ENCODE measurements at regions not wholly inside any gene's neighbourhood (a gene's known extent, or its start where the extent isn't known, plus 50 kb on each side); places are given as distances from the start of the nearest gene placed in this dataset.

DNA sequence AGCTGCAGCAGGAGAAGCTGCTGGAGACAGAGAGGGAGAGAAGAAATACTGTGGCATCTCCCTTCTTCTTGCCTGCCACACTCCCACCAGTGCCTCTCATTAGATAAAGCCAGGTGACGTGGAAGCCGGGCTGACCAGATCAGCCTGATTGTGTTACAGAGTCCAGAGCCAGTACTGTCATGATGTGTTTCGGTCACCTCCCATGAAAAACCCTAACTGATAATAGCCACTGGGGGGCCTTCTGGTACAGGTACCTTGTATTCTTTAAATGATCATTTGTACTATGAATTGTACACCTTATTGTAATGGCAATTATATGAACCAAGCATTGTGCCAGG, 125.8 kb upstream of the TMEM108 start:
- TF ChIP-seq EP300 (IDR thresholded peaks at IDR 0.05) (no peak), POLR2A (IDR thresholded peaks at IDR 0.05) (no peak), POLR2AphosphoS5 (IDR thresholded peaks at IDR 0.05) (no peak)
- TF ChIP-seq, protein P1, sequence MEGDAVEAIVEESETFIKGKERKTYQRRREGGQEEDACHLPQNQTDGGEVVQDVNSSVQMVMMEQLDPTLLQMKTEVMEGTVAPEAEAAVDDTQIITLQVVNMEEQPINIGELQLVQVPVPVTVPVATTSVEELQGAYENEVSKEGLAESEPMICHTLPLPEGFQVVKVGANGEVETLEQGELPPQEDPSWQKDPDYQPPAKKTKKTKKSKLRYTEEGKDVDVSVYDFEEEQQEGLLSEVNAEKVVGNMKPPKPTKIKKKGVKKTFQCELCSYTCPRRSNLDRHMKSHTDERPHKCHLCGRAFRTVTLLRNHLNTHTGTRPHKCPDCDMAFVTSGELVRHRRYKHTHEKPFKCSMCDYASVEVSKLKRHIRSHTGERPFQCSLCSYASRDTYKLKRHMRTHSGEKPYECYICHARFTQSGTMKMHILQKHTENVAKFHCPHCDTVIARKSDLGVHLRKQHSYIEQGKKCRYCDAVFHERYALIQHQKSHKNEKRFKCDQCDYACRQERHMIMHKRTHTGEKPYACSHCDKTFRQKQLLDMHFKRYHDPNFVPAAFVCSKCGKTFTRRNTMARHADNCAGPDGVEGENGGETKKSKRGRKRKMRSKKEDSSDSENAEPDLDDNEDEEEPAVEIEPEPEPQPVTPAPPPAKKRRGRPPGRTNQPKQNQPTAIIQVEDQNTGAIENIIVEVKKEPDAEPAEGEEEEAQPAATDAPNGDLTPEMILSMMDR (IDR thresholded peaks at IDR 0.05), result no peak
- DNase-seq (no peak), ATAC-seq (ENCODE audit: low FRiP score in 2 of 2) (no peak)
- 93 to 97% methylated on average over 3 of the region's 3 CpGs for WGBS, 2 donors
- Histone ChIP-seq H3K36me3 (no peaks in the 10 kb centered on the region), H3K4me3 (no peak overlapping the region), H3K27me3 (no peaks in the 10 kb centered on the region), H3K9me3 (no peaks in the 10 kb centered on the region), H3K27ac (peak overlapping the region in 1 of 4 donors; percentile 22), H3K4me1 (no peaks in the 10 kb centered on the region)

DNA sequence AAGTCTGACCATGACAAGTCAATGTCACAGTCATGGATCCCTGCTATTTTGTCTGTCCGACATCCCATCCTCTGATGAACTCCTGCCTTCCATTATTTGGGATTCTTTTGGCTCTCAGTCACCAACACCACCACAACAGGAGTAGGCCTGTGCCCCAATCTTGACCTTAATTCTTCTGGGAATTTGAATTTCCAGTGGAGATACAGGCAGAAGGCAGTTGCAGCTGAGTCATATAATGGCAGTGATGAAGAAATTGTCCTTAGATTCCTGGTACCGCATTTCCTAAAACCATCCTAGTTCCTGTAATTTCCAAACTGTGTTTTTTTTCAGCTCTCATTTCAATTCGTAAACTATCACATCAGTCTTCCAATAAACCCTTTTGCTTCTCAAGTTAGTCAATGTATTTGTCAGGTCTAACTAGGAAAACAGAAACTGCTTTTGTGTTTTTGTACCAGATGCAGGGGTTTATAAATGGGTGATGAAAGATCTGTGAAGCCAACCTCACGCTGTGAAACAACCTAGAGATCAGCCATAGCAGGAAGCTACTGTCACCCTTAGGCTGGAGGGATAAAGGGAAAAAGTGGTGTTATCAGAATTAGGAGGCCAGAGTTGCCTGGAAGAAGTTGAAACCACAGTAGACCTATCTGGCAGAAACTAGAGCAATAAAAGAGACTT, 126.3 kb upstream of the TMEM108 start:
- WGBS, 2 donors, result 58 to 76% methylated on average over 4 of the region's 4 CpGs
- TF ChIP-seq POLR2AphosphoS5 (IDR thresholded peaks at IDR 0.05), result no peak
- no peak for TF ChIP-seq POLR2A (IDR thresholded peaks at IDR 0.05)
- peak in 1 of 4 donors; percentile 25 for TF ChIP-seq EP300 (IDR thresholded peaks at IDR 0.05)
- TF ChIP-seq, protein P1 (IDR thresholded peaks at IDR 0.05), result no peak
- Histone ChIP-seq H3K4me3 (no peak overlapping the region), H3K27me3 (no peaks in the 10 kb centered on the region), H3K4me1 (no peaks in the 10 kb centered on the region), H3K27ac (peak overlapping the region in 1 of 4 donors; percentile 22), H3K9me3 (no peaks in the 10 kb centered on the region), H3K36me3 (no peaks in the 10 kb centered on the region)
- ATAC-seq (ENCODE audit: low FRiP score in 2 of 2) (no peak), DNase-seq (no peak)

DNA sequence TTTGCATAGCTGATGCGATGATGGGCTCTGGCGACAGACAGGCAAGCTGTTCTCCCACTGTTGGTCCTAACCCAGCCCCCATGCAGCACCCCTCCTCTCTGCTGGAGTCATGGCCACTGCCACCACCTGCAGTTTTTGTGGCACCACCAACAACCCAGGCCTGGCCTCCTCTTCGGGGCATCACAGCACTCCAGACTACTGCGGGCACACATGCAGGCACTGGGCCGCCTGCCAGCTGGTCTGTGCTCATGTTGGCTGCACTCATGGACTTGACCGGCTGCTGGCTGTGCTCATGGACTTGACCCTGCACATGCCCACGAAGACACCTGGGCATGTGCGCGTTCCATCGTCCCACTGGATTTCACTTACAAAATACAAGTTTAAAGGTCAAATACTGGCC, 130.9 kb upstream of the TMEM108 start:
- H3K27me3 ChIP-seq, result no peaks in the 10 kb centered on the region
- H3K4me3 ChIP-seq, result no peak overlapping the region
- H3K4me1 ChIP-seq, result no peaks in the 10 kb centered on the region
- no peaks in the 10 kb centered on the region for H3K9me3 ChIP-seq
- TF ChIP-seq, protein P1 (IDR thresholded peaks at IDR 0.05), result no peak
- no peak for TF ChIP-seq EP300 (IDR thresholded peaks at IDR 0.05)
- no peak for TF ChIP-seq POLR2AphosphoS5 (IDR thresholded peaks at IDR 0.05)
- TF ChIP-seq POLR2A (IDR thresholded peaks at IDR 0.05), result no peak
- H3K36me3 ChIP-seq, result no peaks in the 10 kb centered on the region
- no peak for ATAC-seq (ENCODE audit: low FRiP score in 2 of 2)
- DNase-seq, result peak in 1 of 2 donors; percentile 57
- 95 to 99% methylated on average over 7 to 10 of the region's 10 CpGs for WGBS, 2 donors
- H3K27ac ChIP-seq, result no peak overlapping the region

DNA sequence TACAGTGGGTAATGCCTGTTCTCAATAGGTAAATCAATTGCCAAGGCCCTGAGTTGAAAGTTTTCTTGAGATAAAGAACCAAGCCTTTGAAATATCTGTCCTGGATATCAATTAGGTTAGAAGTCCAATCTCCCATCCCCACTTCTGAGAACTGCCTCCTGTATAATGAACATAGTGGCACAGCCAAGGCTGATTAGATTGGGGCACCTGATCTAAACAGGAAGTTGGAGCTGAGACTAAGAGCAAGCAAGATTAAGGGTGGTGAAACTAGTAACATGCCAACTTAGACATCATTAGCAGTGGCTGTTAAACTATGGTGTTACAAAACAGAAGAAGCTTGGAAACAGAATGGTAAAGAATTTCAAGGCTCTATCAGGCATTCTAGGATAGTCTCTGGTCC, 137.7 kb upstream of the TMEM108 start:
- TF ChIP-seq EP300 (IDR thresholded peaks at IDR 0.05) (no peak), POLR2A (IDR thresholded peaks at IDR 0.05) (no peak), POLR2AphosphoS5 (IDR thresholded peaks at IDR 0.05) (no peak)
- TF ChIP-seq, protein P1 (IDR thresholded peaks at IDR 0.05), result no peak
- Histone ChIP-seq H3K4me3 (no peak overlapping the region), H3K27ac (no peak overlapping the region), H3K36me3 (no peaks in the 10 kb centered on the region), H3K27me3 (no peaks in the 10 kb centered on the region), H3K4me1 (no peaks in the 10 kb centered on the region), H3K9me3 (no peaks in the 10 kb centered on the region)
- ATAC-seq (ENCODE audit: low FRiP score in 2 of 2) (no peak), DNase-seq (no peak)

DNA sequence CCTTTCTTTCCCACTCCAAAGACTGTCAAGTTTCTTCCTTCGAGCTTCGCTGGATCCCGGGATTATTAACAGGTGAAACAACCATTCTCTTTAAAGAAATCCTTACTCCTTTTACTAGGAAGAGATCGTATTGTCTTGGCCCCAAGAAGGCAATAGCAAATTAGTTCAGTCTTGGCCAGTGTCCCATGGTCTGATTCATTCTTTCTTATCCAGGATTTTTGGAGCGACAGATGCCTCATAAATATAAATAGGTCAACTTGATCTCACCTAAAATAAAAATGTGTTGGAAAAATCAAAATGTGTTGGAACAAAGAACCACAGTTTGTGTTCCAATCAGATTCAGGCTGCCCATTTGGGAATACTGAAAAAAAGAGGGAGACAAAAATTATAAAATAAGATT, 140.1 kb upstream of the TMEM108 start:
- WGBS, 2 donors, result 89 to 92% methylated on average over 5 of the region's 5 CpGs
- H3K27ac ChIP-seq, result no peak overlapping the region
- TF ChIP-seq EP300 (IDR thresholded peaks at IDR 0.05) (no peak), POLR2A (IDR thresholded peaks at IDR 0.05) (no peak), POLR2AphosphoS5 (IDR thresholded peaks at IDR 0.05) (no peak)
- TF ChIP-seq, protein P1 (IDR thresholded peaks at IDR 0.05), result no peak
- H3K4me1 ChIP-seq, result no peaks in the 10 kb centered on the region
- no peaks in the 10 kb centered on the region for H3K36me3 ChIP-seq
- no peaks in the 10 kb centered on the region for H3K9me3 ChIP-seq
- no peaks in the 10 kb centered on the region for H3K27me3 ChIP-seq
- H3K4me3 ChIP-seq, result no peak overlapping the region
- ATAC-seq (ENCODE audit: low FRiP score in 2 of 2), result no peak
- DNase-seq, result no peak
